Urothelium cell line (cell line): ENCODE measurements at regions not wholly inside any gene's neighbourhood (a gene's known extent, or its start where the extent isn't known, plus 50 kb on each side); places are given as distances from the start of the nearest gene placed in this dataset.

ENCODE experiments used
- DNase-seq: peaks from one replicate; pipeline ENCODE4 v3.0.0; 2011; ENCODE audit warnings: low spot score, mixed read lengths
- FAIRE-seq: peaks from 2 replicates; lab custom pipeline; 2011; peaks lifted over from hg19 to GRCh38; lab: Jason Lieb, UNC

GRCh38 chr2:83703598-83703997 lies 755.5 kb downstream of the SUCLG1 start:
- DNase-seq (no peak), FAIRE-seq (no peak)

GRCh38 chr2:83696838-83697237 lies 762.2 kb downstream of the SUCLG1 start:
- DNase-seq (no peak), FAIRE-seq (no peak)

GRCh38 chr2:83695530-83695929 lies 763.5 kb downstream of the SUCLG1 start:
- no peak for FAIRE-seq

GRCh38 chr2:83695037-83695436 lies 764.0 kb downstream of the SUCLG1 start:
- no peak for DNase-seq
- no peak for FAIRE-seq

More at GRCh38 chr2:83695530-83695929, 763.5 kb downstream of the SUCLG1 start:
- no peak for DNase-seq

- peak; percentile 15 for DNase-seq
- FAIRE-seq, result no peak
Measured at GRCh38 chr2:83689402-83689801, 769.7 kb downstream of the SUCLG1 start.

- FAIRE-seq, result no peak
- DNase-seq, result no peak
Measured at GRCh38 chr2:83686863-83687262, 772.2 kb downstream of the SUCLG1 start.

- DNase-seq, result no peak
- FAIRE-seq, result no peak
Measured at GRCh38 chr2:83674050-83674449, 785.0 kb downstream of the SUCLG1 start.

GRCh38 chr2:83665894-83666293 lies 793.2 kb downstream of the SUCLG1 start:
- DNase-seq (no peak), FAIRE-seq (no peak)

GRCh38 chr2:83665154-83665553 lies 793.9 kb downstream of the SUCLG1 start:
- FAIRE-seq, result no peak
- no peak for DNase-seq

- DNase-seq, result no peak
- no peak for FAIRE-seq
Measured at GRCh38 chr2:83661711-83662110, 797.4 kb downstream of the SUCLG1 start.

GRCh38 chr2:83654091-83654611 lies 804.9 kb downstream of the SUCLG1 start:
- FAIRE-seq (no peak), DNase-seq (no peak)

GRCh38 chr2:83650898-83651297 lies 808.2 kb downstream of the SUCLG1 start:
- DNase-seq, result peak; percentile 6
- FAIRE-seq, result no peak

- FAIRE-seq (no peak), DNase-seq (no peak)
Measured at GRCh38 chr2:83650161-83650560, 808.9 kb downstream of the SUCLG1 start.

- FAIRE-seq, result no peak
- no peak for DNase-seq
Measured at GRCh38 chr2:83640506-83640905, 818.6 kb downstream of the SUCLG1 start.

GRCh38 chr2:83633423-83633822 lies 825.7 kb downstream of the SUCLG1 start:
- DNase-seq, result no peak
- no peak for FAIRE-seq

- no peak for FAIRE-seq
- DNase-seq, result no peak
Measured at GRCh38 chr2:83630351-83630750, 828.7 kb downstream of the SUCLG1 start.

GRCh38 chr2:83615511-83615910 lies 843.6 kb downstream of the SUCLG1 start:
- FAIRE-seq, result no peak

GRCh38 chr2:83613178-83613577 lies 845.9 kb downstream of the SUCLG1 start:
- FAIRE-seq (no peak), DNase-seq (no peak)

More at GRCh38 chr2:83615511-83615910, 843.6 kb downstream of the SUCLG1 start:
- DNase-seq, result no peak

- FAIRE-seq, result no peak
- DNase-seq, result no peak
Measured at GRCh38 chr2:83602753-83603152, 856.3 kb downstream of the SUCLG1 start.

- no peak for FAIRE-seq
Measured at GRCh38 chr2:83596592-83597282, 862.3 kb downstream of the SUCLG1 start.

GRCh38 chr2:83595926-83596325 lies 863.2 kb downstream of the SUCLG1 start:
- FAIRE-seq (no peak), DNase-seq (no peak)

More at GRCh38 chr2:83596592-83597282, 862.3 kb downstream of the SUCLG1 start:
- no peak for DNase-seq

GRCh38 chr2:83595121-83595690 lies 863.9 kb downstream of the SUCLG1 start:
- DNase-seq (no peak), FAIRE-seq (no peak)
